ENCODE measurements at regions not wholly inside any gene's neighbourhood (a gene's known extent, or its start where the extent isn't known, plus 50 kb on each side); places are given as distances from the start of the nearest gene placed in this dataset.
A peak's percentile ranks its signal among the peaks of the same experiment; 100 is the strongest.

DNA sequence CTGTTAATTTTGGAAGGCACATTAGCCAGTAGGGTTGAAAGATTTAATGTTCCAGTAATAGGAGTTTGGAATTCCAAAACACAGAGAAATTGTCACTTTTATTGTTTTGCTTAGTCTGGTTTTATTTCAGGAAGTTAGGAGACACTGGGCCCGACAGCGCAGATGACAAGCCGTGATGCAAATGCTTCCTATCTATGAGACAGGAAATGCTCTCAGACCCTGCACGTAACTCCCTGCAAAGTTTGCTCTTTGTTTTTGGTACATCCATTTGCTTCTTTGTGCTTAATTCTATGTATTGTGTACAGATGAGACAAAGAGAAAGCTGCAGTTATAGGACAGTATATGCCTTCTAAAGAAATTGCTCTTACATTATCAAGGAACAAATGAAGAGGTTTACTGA, 201.6 kb upstream of the SGK1 start:
- no peak for ATAC-seq

GRCh38 chr6:134517868-134518267, 200.0 kb upstream of the SGK1 start:
- no peak for ATAC-seq

GRCh38 chr6:134517145-134517658, 199.3 kb upstream of the SGK1 start:
- ATAC-seq = peak; percentile 97

- no peak for ATAC-seq
Observed at GRCh38 chr6:134516582-134516981, 198.7 kb upstream of the SGK1 start.

- ATAC-seq = no peak
Observed at GRCh38 chr6:134515986-134516385, 198.1 kb upstream of the SGK1 start.

DNA sequence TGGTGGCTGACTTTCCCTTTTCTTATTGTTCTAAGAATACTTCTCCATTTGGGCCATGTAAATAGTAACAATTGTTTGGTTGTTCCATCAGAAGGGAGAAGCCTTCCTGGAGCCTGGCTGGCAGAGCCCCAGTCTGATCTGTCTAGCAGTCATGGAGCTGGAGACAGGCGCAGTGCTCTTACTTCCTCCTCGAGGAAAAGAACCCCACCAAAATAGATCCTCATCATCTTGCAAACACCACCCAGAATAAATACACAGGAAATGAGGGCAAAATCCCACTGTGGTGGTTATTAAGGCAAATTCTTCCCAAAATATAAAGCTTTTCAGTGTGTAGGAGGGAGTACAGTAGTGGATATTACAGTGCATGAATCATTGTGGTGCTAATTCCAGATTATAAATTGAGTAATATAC, 195.1 kb upstream of the SGK1 start:
- no peak for ATAC-seq

DNA sequence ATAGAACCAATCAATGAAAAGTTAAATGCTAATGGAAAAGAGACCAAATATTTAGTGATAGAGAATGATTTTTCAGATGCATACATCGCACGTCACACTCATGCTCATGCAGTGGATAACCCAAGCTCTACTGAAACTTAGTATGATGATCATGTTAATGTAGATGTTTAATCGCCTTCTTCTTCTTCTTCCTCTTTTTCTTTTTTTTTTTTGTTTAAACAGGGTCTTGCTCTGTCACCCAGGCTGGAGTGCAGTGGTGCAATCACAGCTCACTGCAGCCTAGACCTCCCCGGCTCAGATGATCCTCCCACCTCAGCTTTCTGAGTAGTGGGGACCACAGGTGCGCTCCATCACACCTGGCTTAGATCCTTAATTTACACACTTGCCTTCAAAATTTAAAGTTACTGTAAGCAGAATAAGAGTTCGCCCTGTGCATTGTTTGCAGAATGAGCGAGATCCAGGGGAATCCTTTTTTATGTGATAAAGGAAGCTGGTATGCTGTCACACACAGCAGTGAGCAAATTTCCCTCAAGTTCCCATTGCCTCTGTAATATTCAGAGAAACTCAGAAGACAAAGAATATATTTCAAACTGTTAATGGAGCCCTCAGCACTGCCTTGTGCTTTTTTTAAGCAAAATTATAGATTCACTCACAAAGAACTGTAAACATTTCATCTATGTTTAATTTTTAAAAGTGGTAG, 194.2 kb upstream of the SGK1 start:
- no peak for ATAC-seq

DNA sequence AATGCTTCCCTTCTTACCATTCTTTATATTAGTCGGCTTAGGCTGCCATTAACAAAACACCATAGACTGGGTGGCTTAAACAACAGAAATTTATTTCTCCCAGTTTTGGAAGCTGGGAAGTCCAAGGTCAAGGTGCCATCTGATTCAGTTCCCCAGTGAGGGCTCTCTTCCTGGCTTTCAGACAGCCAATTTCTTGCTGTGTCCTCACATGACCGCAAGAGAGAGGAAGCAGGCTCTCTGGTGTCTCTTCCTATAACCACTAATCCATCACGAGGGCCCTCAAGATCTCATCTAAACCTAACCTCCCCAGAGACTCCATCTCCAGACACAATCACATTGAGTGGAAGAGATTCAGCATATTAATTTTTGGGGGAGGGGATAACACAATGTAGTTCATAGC, 193.0 kb upstream of the SGK1 start:
- no peak for ATAC-seq

DNA sequence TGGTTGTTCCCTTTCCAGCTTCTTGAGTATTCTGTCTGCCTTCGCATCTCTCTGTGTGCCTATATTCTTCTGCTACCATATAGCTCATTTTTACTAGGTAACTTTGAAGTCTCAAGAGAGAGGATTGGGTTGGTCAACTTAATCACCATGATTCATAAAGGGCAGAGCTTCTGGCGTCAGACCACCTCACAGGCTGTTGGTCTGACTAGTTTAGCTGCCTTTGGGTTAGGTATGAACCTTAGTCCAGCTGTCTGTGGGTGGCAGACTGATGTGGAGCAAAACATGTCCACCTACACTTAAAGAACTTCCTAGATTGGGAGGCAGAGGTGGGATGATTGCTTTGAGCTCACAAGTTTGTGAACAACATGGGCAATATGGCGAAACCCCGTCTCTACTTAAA, 192.2 kb upstream of the SGK1 start:
- ATAC-seq = peak; percentile 86

DNA sequence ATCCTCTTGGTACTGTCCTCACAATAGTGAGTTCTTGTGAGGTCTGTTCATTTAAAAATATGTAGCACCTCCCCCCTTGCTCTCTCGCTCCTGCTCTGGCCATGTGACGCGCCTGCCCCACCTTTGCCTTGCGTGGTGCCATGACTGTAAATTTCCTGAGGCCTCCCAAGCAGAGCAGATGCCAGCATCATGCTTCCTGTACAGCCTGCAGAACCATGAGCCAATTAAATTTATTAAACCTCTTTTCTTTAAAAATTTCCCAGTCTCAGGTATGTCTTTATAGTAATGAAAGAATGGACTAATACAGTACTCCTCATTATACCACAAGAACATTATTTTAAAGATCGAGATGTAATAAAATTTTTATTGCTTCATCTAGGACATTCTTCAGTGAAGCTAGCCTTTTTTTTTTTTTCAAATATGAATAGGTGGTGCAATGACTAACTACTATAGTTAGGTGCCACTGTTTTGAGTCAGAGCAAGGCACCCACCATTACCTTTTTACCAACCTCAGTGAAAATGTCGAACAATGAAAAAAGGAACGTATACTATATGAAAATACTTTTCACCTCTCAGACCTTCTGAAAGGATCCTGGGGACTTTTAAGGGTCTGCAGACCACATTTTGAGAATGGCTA, 191.1 kb upstream of the SGK1 start:
- peak; percentile 54 for ATAC-seq

GRCh38 chr6:134506162-134506561, 188.2 kb upstream of the SGK1 start:
- no peak for ATAC-seq

GRCh38 chr6:134503585-134504281, 185.8 kb upstream of the SGK1 start:
- ATAC-seq = peak; percentile 86

GRCh38 chr6:134502614-134503549, 185.0 kb upstream of the SGK1 start:
- peak; percentile 81 for ATAC-seq

GRCh38 chr6:134495890-134496248, 178.0 kb upstream of the SGK1 start:
- ATAC-seq = peak; percentile 89

DNA sequence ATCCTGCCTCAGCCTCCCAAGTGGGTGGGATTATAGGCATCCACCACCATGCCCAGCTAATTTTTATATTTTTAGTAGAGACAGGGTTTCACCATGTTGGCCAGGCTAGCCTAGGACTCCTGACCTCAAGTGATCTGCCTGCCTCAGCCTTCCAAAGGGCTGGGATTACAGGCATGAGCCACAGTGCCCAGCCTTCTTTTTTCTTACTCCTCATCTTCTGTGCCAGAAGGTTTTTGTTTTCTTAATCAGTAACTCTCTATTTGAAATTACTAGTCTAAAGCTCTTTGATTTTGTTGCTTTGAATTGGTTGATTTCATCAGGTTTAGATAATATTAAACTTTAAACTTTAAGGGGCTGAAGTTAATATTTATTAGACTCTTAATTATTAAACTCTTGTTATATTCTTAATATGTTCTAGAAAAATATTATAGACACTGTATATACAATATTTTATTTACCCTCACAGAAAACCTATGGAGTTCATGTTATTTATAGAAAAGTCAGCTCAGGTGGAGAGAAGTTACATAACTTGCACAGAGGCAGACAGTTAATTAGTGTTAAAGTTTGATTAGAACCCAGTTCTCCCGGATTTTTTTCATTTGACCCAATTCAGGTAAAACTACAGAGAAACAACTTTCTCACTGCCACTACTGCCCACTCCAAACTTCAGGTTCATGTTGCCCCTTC, 177.4 kb upstream of the SGK1 start:
- ATAC-seq = peak; percentile 27

GRCh38 chr6:134493789-134494188, 175.9 kb upstream of the SGK1 start:
- ATAC-seq = peak; percentile 26

DNA sequence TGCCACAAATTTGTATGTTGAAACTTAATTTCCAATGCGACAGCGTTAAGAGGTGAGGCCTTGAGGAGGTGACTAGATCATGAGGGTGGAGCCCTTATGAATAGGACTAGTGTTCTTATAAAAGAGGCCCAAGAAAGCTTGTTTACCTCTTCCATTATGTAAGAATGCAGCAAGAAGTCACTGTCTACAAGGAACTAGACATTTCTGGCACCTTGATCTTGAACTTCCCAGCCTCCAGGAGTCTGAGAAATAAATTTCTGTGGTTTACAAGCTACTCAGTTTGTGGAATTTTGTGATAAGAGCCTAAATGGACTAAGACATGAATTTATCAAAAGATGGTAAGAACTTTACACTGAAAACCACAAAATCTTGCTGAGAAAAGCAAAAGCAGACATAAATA, 173.6 kb upstream of the SGK1 start:
- ATAC-seq = peak; percentile 87

DNA sequence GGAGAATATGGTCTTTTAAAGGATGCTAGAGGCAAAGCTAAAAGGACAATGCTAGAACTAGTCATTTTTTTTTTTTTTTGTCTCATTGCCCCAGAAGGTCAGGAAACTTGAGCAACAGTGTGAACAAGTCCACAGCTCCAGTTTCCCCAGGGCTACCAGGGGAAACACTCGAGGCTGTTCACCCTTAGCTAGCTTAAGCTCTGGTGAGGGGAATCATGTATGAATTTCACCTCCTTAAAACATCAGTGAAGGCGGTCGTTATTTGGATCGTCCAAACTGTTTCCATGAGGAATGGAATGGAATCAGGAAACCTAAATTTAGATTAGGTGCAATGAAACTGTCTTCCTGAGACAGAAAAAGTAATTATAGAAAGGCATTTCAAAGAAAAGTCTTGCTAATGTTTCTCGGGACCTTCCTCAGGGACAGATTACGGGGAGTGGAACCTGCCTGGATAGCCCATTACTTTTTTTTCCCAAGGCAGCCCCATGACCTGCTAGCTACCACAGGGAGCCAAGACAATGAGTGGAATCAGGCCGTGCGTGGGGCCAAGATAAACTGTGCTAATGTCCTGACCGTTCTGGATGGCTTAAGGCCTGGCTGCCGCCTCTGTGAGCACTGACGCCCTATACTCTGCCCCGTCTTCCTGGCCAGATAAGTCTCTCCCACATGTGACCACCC, 164.8 kb upstream of the SGK1 start:
- peak; percentile 48 for ATAC-seq

GRCh38 chr6:134481966-134482365, 164.1 kb upstream of the SGK1 start:
- peak; percentile 91 for ATAC-seq

- peak; percentile 68 for ATAC-seq
Observed at GRCh38 chr6:134480593-134480992, 162.7 kb upstream of the SGK1 start.

DNA sequence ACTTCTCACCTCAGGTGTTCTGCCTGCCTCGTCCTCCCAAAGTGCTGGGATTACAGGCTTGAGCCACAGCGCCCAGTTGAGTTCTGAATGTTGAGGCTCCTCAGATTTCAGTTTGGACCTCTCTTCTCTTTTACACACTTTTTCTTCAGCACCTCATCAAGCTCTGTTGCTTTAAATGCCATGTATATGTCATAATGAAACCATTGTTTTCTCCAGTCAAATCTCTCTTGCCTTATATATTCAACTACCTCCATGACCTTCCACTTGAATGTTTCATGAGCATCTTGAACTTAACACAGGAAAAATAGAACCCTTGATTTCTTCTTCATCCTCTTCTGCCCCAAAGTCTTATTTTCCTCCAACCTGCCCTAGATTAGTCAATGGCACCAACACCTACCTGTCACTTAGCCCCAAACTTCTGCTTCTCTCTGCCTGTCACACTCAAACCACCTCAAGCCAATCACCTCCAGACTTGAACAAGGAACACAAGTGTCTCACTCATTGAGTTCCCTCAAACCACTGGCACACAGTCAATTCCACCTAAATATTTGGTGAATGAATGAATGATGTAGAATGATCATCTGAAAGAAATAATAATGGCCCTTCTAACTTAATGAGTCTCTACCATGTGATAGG, 161.0 kb upstream of the SGK1 start:
- ATAC-seq = no peak

Measured in esophagus mucosa (tissue), 1 donor.